Cardiac muscle cell (in vitro differentiated cells and primary cell): ENCODE measurements at regions not wholly inside any gene's neighbourhood (a gene's known extent, or its start where the extent isn't known, plus 50 kb on each side); places are given as distances from the start of the nearest gene placed in this dataset.

Experiments used
- DNase-seq, 2 donors: peaks; one replicate each; pipeline versions ENCODE4 v3.0.0 to v3.0.0-alpha.2; 2010 to 2017; ENCODE audit warnings: low read depth in 1 of 2, low spot score in 1 of 2
- H3K27ac ChIP-seq: fragments of 200-600 bp; sonication (generic); 2 replicates; pipeline ENCODE4 v1.5.1; 2016
- H3K27me3 ChIP-seq: fragments of 200-600 bp; sonication (generic); 2 replicates; pipeline ENCODE4 v1.6.0; 2016; ENCODE audit warnings: control low read depth
- H3K36me3 ChIP-seq: fragments of 200-600 bp; sonication (generic); 2 replicates; pipeline ENCODE4 v1.5.1; 2016; ENCODE audit warnings: control low read depth
- H3K4me1 ChIP-seq: fragments of 200-600 bp; sonication (generic); 2 replicates; pipeline ENCODE4 v1.8.1; 2017; ENCODE audit warnings: low read depth, mild to moderate bottlenecking, mixed run types
- H3K4me3 ChIP-seq: fragments of 200-600 bp; sonication (generic); 2 replicates; pipeline ENCODE4 v1.5.1; 2016; ENCODE audit warnings: mild to moderate bottlenecking
- H3K9me3 ChIP-seq: fragments of 200-600 bp; sonication (generic); 2 replicates; pipeline ENCODE4 v1.5.1; 2017; ENCODE audit warnings: low read depth, mild to moderate bottlenecking, control low read depth
- CTCF ChIP-seq: IDR thresholded peaks from 2 replicates; pipeline ENCODE4 v1.5.1; 2012; ENCODE audit warnings: low read depth, mild to moderate bottlenecking, low read length

GRCh38 chr10:121300723-121301122, 297.5 kb downstream of the FGFR2 start:
- TF ChIP-seq CTCF = no peak
- Histone ChIP-seq H3K27ac (no peak overlapping the region), H3K4me1 (peaks cover 12% of the 10 kb centered on the region), H3K9me3 (no peaks in the 10 kb centered on the region), H3K36me3 (no peaks in the 10 kb centered on the region), H3K4me3 (no peak overlapping the region), H3K27me3 (no peaks in the 10 kb centered on the region)
- DNase-seq = no peak

- DNase-seq = no peak
- Histone ChIP-seq H3K4me3 (no peak overlapping the region), H3K4me1 (no peaks in the 10 kb centered on the region), H3K27ac (no peak overlapping the region), H3K36me3 (no peaks in the 10 kb centered on the region), H3K27me3 (no peaks in the 10 kb centered on the region), H3K9me3 (no peaks in the 10 kb centered on the region)
- TF ChIP-seq CTCF = no peak
These were observed 295.6 kb downstream of the FGFR2 start for GRCh38 chr10:121302541-121303180.

GRCh38 chr10:121303287-121303890, 294.9 kb downstream of the FGFR2 start:
- Histone ChIP-seq H3K27me3 (no peaks in the 10 kb centered on the region), H3K4me3 (no peak overlapping the region), H3K9me3 (no peaks in the 10 kb centered on the region), H3K36me3 (no peaks in the 10 kb centered on the region), H3K4me1 (peaks cover 3% of the 10 kb centered on the region), H3K27ac (no peak overlapping the region)
- TF ChIP-seq CTCF = no peak
- no peak for DNase-seq

GRCh38 chr10:121305066-121305465, 293.2 kb downstream of the FGFR2 start:
- no peak overlapping the region for H3K27ac ChIP-seq
- TF ChIP-seq CTCF = no peak
- no peaks in the 10 kb centered on the region for H3K27me3 ChIP-seq
- no peak overlapping the region for H3K4me3 ChIP-seq
- peaks cover 7% of the 10 kb centered on the region for H3K4me1 ChIP-seq
- H3K36me3 ChIP-seq = no peaks in the 10 kb centered on the region
- H3K9me3 ChIP-seq = no peaks in the 10 kb centered on the region
- DNase-seq = no peak

- no peaks in the 10 kb centered on the region for H3K36me3 ChIP-seq
- H3K27me3 ChIP-seq = no peaks in the 10 kb centered on the region
- H3K27ac ChIP-seq = no peak overlapping the region
- TF ChIP-seq CTCF = no peak
- H3K4me1 ChIP-seq = peaks cover 7% of the 10 kb centered on the region
- H3K4me3 ChIP-seq = no peak overlapping the region
- no peak for DNase-seq
- no peaks in the 10 kb centered on the region for H3K9me3 ChIP-seq
These were observed 292.0 kb downstream of the FGFR2 start for GRCh38 chr10:121306159-121306673.
